C4-2B (cell line): ENCODE measurements at regions not wholly inside any gene's neighbourhood (a gene's known extent, or its start where the extent isn't known, plus 50 kb on each side); places are given as distances from the start of the nearest gene placed in this dataset.

Experiments
- H3K27ac ChIP-seq: fragments of 450-650 bp; 2 replicates; pipeline ENCODE4 v1.5.1; 2017
- ZFX ChIP-seq: fragments of 450-650 bp; IDR thresholded peaks from 2 replicates; pipeline ENCODE4 v1.6.1; 2017
- TF ChIP-seq, protein P1 (sequence below): fragments of 450-650 bp; conservative IDR thresholded peaks from 2 replicates; pipeline ENCODE4 v1.5.1; 2017; ENCODE audit warnings: mild to moderate bottlenecking

- TF ChIP-seq, protein P1, sequence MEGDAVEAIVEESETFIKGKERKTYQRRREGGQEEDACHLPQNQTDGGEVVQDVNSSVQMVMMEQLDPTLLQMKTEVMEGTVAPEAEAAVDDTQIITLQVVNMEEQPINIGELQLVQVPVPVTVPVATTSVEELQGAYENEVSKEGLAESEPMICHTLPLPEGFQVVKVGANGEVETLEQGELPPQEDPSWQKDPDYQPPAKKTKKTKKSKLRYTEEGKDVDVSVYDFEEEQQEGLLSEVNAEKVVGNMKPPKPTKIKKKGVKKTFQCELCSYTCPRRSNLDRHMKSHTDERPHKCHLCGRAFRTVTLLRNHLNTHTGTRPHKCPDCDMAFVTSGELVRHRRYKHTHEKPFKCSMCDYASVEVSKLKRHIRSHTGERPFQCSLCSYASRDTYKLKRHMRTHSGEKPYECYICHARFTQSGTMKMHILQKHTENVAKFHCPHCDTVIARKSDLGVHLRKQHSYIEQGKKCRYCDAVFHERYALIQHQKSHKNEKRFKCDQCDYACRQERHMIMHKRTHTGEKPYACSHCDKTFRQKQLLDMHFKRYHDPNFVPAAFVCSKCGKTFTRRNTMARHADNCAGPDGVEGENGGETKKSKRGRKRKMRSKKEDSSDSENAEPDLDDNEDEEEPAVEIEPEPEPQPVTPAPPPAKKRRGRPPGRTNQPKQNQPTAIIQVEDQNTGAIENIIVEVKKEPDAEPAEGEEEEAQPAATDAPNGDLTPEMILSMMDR = no peak
- TF ChIP-seq ZFX = no peak
These were observed 163.2 kb upstream of the MYCN start for GRCh38 chr2:15776992-15777702.

DNA sequence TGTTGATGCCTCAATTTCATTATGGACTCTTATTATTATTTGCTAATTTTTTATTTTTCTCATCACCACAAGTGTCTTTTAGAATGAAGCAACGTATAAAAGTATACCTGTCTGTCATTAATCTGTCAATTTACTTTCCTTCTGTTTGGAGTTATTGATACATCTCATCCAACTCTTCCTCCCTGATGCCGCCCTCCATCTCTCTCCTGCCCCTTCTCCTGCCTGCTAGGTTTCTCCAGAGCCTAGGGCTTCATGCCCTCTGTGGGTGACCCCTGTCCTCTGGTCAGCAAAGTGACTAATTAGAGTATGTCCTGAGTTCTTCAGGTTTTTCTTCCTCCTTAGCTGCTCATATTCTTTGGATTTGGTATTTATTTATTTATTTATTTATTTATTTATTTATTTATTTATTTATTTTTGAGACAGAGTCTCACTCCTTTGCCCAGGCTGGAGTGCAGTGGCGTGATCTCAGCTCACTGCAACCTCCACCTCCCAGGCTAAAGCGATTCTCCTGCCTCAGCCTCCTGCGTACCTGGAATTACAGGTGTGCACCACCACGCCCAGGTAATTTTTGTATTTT lies 162.5 kb upstream of the MYCN start:
- TF ChIP-seq, protein P1 = no peak
- TF ChIP-seq ZFX = no peak
- no peak overlapping the region for H3K27ac ChIP-seq

More at GRCh38 chr2:15776992-15777702, 163.2 kb upstream of the MYCN start:
- H3K27ac ChIP-seq = no peak overlapping the region

- no peak overlapping the region for H3K27ac ChIP-seq
- TF ChIP-seq ZFX = no peak
- TF ChIP-seq, protein P1 = no peak
These were observed 161.7 kb upstream of the MYCN start for GRCh38 chr2:15778529-15779219.

GRCh38 chr2:15779381-15780041 lies 160.8 kb upstream of the MYCN start:
- H3K27ac ChIP-seq = no peak overlapping the region
- no peak for TF ChIP-seq ZFX
- TF ChIP-seq, protein P1 = no peak

GRCh38 chr2:15780234-15780633 lies 160.1 kb upstream of the MYCN start:
- TF ChIP-seq ZFX = no peak
- TF ChIP-seq, protein P1 = no peak
- no peak overlapping the region for H3K27ac ChIP-seq

DNA sequence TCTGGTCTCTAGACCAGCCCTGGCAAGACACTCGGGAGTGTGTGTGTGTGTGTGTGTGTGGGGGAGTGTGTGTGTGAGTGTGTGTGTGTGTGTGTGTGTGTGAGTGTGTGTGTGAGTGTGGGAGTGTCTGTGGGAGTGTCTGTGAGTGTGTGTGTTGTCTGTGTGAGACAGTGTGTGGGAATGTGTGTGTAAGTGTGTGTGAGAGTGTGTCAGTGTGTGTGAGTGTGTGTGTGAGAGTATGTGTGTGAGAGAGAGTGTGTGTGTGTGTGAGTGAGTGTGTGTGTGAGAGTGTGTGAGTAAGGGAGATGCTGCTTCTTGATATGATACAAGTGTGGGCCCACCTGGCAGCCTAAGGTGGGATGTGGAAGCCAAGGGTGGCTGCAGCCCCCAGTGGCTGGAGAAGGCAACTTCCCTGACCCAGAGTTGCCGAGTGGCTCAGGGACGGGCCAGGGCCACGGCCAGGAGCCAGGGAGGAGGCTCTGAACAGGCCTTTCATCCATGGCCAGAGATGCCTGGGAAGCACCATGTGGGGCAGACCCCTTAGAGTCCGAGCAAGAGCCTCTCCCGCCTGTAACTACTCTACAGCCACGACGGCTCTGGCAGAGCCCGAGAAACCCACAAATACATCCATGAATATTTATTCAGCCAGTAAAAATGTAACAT lies 159.3 kb upstream of the MYCN start:
- TF ChIP-seq, protein P1 = no peak
- H3K27ac ChIP-seq = no peak overlapping the region
